ENCODE measurements at regions not wholly inside any gene's neighbourhood (a gene's known extent, or its start where the extent isn't known, plus 50 kb on each side); places are given as distances from the start of the nearest gene placed in this dataset.

- no peaks in the 10 kb centered on the region for H3K4me1 ChIP-seq (ENCODE audit: control insufficient read depth in 2 of 2, insufficient read depth in 2 of 2, low read length in 2 of 2)
- intact Hi-C loops (cut with micrococcal nuclease): no loop called here
- Mint-ChIP-seq H3K36me3 (peaks cover 0 to 4% (median 0%) of the 10 kb centered on the region in 5 donors), H3K4me3 (no peak overlapping the region), H3K27me3 (peaks cover 38 to 70% (median 59%) of the 10 kb centered on the region in 5 donors), H3K9me3 (peaks cover 0 to 6% (median 0%) of the 10 kb centered on the region in 11 donors), H3K27ac (no peak overlapping the region), H3K4me1 (peaks cover 0 to 9% (median 5%) of the 10 kb centered on the region in 7 donors)
- peaks cover 0 to 3% of the 10 kb centered on the region in 2 donors for H3K27me3 ChIP-seq (ENCODE audit: control insufficient read depth in 2 of 2, insufficient read depth in 2 of 2, low read length in 2 of 2)
- DNase-seq (no peak), ATAC-seq (no peak)
- H3K27ac ChIP-seq (ENCODE audit: low read depth, low read length): no peak overlapping the region
- H3K9me3 ChIP-seq (ENCODE audit: control insufficient read depth in 2 of 3, low read length in 3 of 3): no peaks in the 10 kb centered on the region
- H3K4me3 ChIP-seq (ENCODE audit: low read length): no peak overlapping the region
- CTCF ChIA-PET: no interaction called here
- POLR2A ChIA-PET: no interaction called here
- H3K36me3 ChIP-seq (ENCODE audit: control insufficient read depth in 2 of 3, insufficient read depth in 3 of 3, low read length in 3 of 3): no peaks in the 10 kb centered on the region
Observed at GRCh38 chr2:118772487-118773200, 74.8 kb downstream of the EN1 start.

GRCh38 chr2:118769707-118770400 is 77.6 kb downstream of the EN1 start:
- Mint-ChIP-seq H3K27me3 (peaks cover 23 to 80% (median 59%) of the 10 kb centered on the region in 5 donors), H3K36me3 (peaks cover 0 to 4% (median 0%) of the 10 kb centered on the region in 5 donors), H3K9me3 (peaks cover 0 to 6% (median 0%) of the 10 kb centered on the region in 11 donors), H3K4me3 (no peak overlapping the region), H3K4me1 (peaks cover 0 to 4% (median 0%) of the 10 kb centered on the region in 7 donors), H3K27ac (no peak overlapping the region)
- intact Hi-C loops (cut with micrococcal nuclease): no loop called here
- no peak overlapping the region for H3K4me3 ChIP-seq (ENCODE audit: low read length)
- ChIA-PET POLR2A (no interaction called here), CTCF (no interaction called here)
- no peaks in the 10 kb centered on the region for H3K36me3 ChIP-seq (ENCODE audit: control insufficient read depth in 2 of 3, insufficient read depth in 3 of 3, low read length in 3 of 3)
- H3K4me1 ChIP-seq (ENCODE audit: control insufficient read depth in 2 of 2, insufficient read depth in 2 of 2, low read length in 2 of 2): no peaks in the 10 kb centered on the region
- DNase-seq: no peak
- no peak for ATAC-seq
- no peak overlapping the region for H3K27ac ChIP-seq (ENCODE audit: low read depth, low read length)
- no peaks in the 10 kb centered on the region for H3K9me3 ChIP-seq (ENCODE audit: control insufficient read depth in 2 of 3, low read length in 3 of 3)
- H3K27me3 ChIP-seq (ENCODE audit: control insufficient read depth in 2 of 2, insufficient read depth in 2 of 2, low read length in 2 of 2): peaks cover 0 to 3% of the 10 kb centered on the region in 2 donors

- Histone ChIP-seq H3K9me3 (ENCODE audit: control insufficient read depth in 2 of 3, low read length in 3 of 3) (no peaks in the 10 kb centered on the region), H3K36me3 (ENCODE audit: control insufficient read depth in 2 of 3, insufficient read depth in 3 of 3, low read length in 3 of 3) (no peaks in the 10 kb centered on the region), H3K4me1 (ENCODE audit: control insufficient read depth in 2 of 2, insufficient read depth in 2 of 2, low read length in 2 of 2) (no peaks in the 10 kb centered on the region), H3K27me3 (ENCODE audit: control insufficient read depth in 2 of 2, insufficient read depth in 2 of 2, low read length in 2 of 2) (no peaks in the 10 kb centered on the region), H3K27ac (ENCODE audit: low read depth, low read length) (no peak overlapping the region), H3K4me3 (ENCODE audit: low read length) (no peak overlapping the region)
- intact Hi-C loops (cut with micrococcal nuclease): no loop called here
- ChIA-PET CTCF (no interaction called here), POLR2A (no interaction called here)
- Mint-ChIP-seq H3K4me1 (no peaks in the 10 kb centered on the region), H3K4me3 (no peak overlapping the region), H3K27ac (no peak overlapping the region), H3K9me3 (peaks cover 0 to 7% (median 0%) of the 10 kb centered on the region in 11 donors), H3K27me3 (peaks cover 21 to 70% (median 51%) of the 10 kb centered on the region in 5 donors), H3K36me3 (peaks cover 0 to 4% (median 0%) of the 10 kb centered on the region in 5 donors)
- ATAC-seq (no peak), DNase-seq (no peak)
Observed at GRCh38 chr2:118766871-118767270, 80.6 kb downstream of the EN1 start.

- DNase-seq (no peak), ATAC-seq (no peak)
- Mint-ChIP-seq H3K36me3 (no peaks in the 10 kb centered on the region), H3K27me3 (peaks cover 23 to 58% (median 53%) of the 10 kb centered on the region in 5 donors), H3K27ac (no peak overlapping the region), H3K4me3 (no peak overlapping the region), H3K9me3 (peaks cover 0 to 4% (median 0%) of the 10 kb centered on the region in 11 donors), H3K4me1 (no peaks in the 10 kb centered on the region)
- no peak overlapping the region for H3K4me3 ChIP-seq (ENCODE audit: low read length)
- intact Hi-C loops (cut with micrococcal nuclease): no loop called here
- H3K9me3 ChIP-seq (ENCODE audit: control insufficient read depth in 2 of 3, low read length in 3 of 3): no peaks in the 10 kb centered on the region
- POLR2A ChIA-PET: no interaction called here
- no peaks in the 10 kb centered on the region for H3K4me1 ChIP-seq (ENCODE audit: control insufficient read depth in 2 of 2, insufficient read depth in 2 of 2, low read length in 2 of 2)
- CTCF ChIA-PET: no interaction called here
- H3K27me3 ChIP-seq (ENCODE audit: control insufficient read depth in 2 of 2, insufficient read depth in 2 of 2, low read length in 2 of 2): no peaks in the 10 kb centered on the region
- H3K27ac ChIP-seq (ENCODE audit: low read depth, low read length): no peak overlapping the region
- H3K36me3 ChIP-seq (ENCODE audit: control insufficient read depth in 2 of 3, insufficient read depth in 3 of 3, low read length in 3 of 3): no peaks in the 10 kb centered on the region
Observed at GRCh38 chr2:118764855-118765254, 82.6 kb downstream of the EN1 start.

GRCh38 chr2:118763797-118764196 is 83.7 kb downstream of the EN1 start:
- Histone ChIP-seq H3K27ac (ENCODE audit: low read depth, low read length) (no peak overlapping the region), H3K4me3 (ENCODE audit: low read length) (no peak overlapping the region), H3K27me3 (ENCODE audit: control insufficient read depth in 2 of 2, insufficient read depth in 2 of 2, low read length in 2 of 2) (no peaks in the 10 kb centered on the region), H3K36me3 (ENCODE audit: control insufficient read depth in 2 of 3, insufficient read depth in 3 of 3, low read length in 3 of 3) (no peaks in the 10 kb centered on the region), H3K9me3 (ENCODE audit: control insufficient read depth in 2 of 3, low read length in 3 of 3) (no peaks in the 10 kb centered on the region), H3K4me1 (ENCODE audit: control insufficient read depth in 2 of 2, insufficient read depth in 2 of 2, low read length in 2 of 2) (no peaks in the 10 kb centered on the region)
- CTCF ChIA-PET: no interaction called here
- intact Hi-C loops (cut with micrococcal nuclease): no loop called here
- DNase-seq: no peak
- H3K9me3 Mint-ChIP-seq: peaks cover 0 to 4% (median 0%) of the 10 kb centered on the region in 11 donors
- POLR2A ChIA-PET: no interaction called here
- no peak for ATAC-seq
- no peaks in the 10 kb centered on the region for H3K36me3 Mint-ChIP-seq
- H3K4me3 Mint-ChIP-seq: no peak overlapping the region
- H3K27me3 Mint-ChIP-seq: peaks cover 19 to 68% (median 54%) of the 10 kb centered on the region in 5 donors
- no peak overlapping the region for H3K27ac Mint-ChIP-seq
- H3K4me1 Mint-ChIP-seq: no peaks in the 10 kb centered on the region

- Mint-ChIP-seq H3K27ac (no peak overlapping the region), H3K36me3 (no peaks in the 10 kb centered on the region), H3K4me1 (no peaks in the 10 kb centered on the region), H3K9me3 (peaks cover 0 to 5% (median 0%) of the 10 kb centered on the region in 11 donors), H3K27me3 (peaks cover 18 to 71% (median 58%) of the 10 kb centered on the region in 5 donors), H3K4me3 (no peak overlapping the region)
- intact Hi-C loops (cut with micrococcal nuclease): no loop called here
- H3K4me3 ChIP-seq (ENCODE audit: low read length): no peak overlapping the region
- no peaks in the 10 kb centered on the region for H3K36me3 ChIP-seq (ENCODE audit: control insufficient read depth in 2 of 3, insufficient read depth in 3 of 3, low read length in 3 of 3)
- no peaks in the 10 kb centered on the region for H3K9me3 ChIP-seq (ENCODE audit: control insufficient read depth in 2 of 3, low read length in 3 of 3)
- POLR2A ChIA-PET: no interaction called here
- no peaks in the 10 kb centered on the region for H3K27me3 ChIP-seq (ENCODE audit: control insufficient read depth in 2 of 2, insufficient read depth in 2 of 2, low read length in 2 of 2)
- H3K27ac ChIP-seq (ENCODE audit: low read depth, low read length): no peak overlapping the region
- no peak for DNase-seq
- H3K4me1 ChIP-seq (ENCODE audit: control insufficient read depth in 2 of 2, insufficient read depth in 2 of 2, low read length in 2 of 2): no peaks in the 10 kb centered on the region
- CTCF ChIA-PET: no interaction called here
- ATAC-seq: no peak
Observed at GRCh38 chr2:118762290-118762689, 85.2 kb downstream of the EN1 start.

GRCh38 chr2:118761771-118762170 is 85.7 kb downstream of the EN1 start:
- Histone ChIP-seq H3K4me1 (ENCODE audit: control insufficient read depth in 2 of 2, insufficient read depth in 2 of 2, low read length in 2 of 2) (no peaks in the 10 kb centered on the region), H3K27me3 (ENCODE audit: control insufficient read depth in 2 of 2, insufficient read depth in 2 of 2, low read length in 2 of 2) (no peaks in the 10 kb centered on the region), H3K27ac (ENCODE audit: low read depth, low read length) (no peak overlapping the region), H3K9me3 (ENCODE audit: control insufficient read depth in 2 of 3, low read length in 3 of 3) (no peaks in the 10 kb centered on the region), H3K4me3 (ENCODE audit: low read length) (no peak overlapping the region), H3K36me3 (ENCODE audit: control insufficient read depth in 2 of 3, insufficient read depth in 3 of 3, low read length in 3 of 3) (no peaks in the 10 kb centered on the region)
- Mint-ChIP-seq H3K9me3 (peaks cover 0 to 5% (median 0%) of the 10 kb centered on the region in 11 donors), H3K36me3 (no peaks in the 10 kb centered on the region), H3K4me1 (no peaks in the 10 kb centered on the region), H3K27ac (no peak overlapping the region), H3K27me3 (peaks cover 18 to 71% (median 58%) of the 10 kb centered on the region in 5 donors), H3K4me3 (no peak overlapping the region)
- POLR2A ChIA-PET: no interaction called here
- DNase-seq (no peak), ATAC-seq (no peak)
- CTCF ChIA-PET: no interaction called here
- intact Hi-C loops (cut with micrococcal nuclease): no loop called here

All from naive thymus-derived CD4-positive, alpha-beta T cell (primary cell).